ENCODE measurements at regions not wholly inside any gene's neighbourhood (a gene's known extent, or its start where the extent isn't known, plus 50 kb on each side); places are given as distances from the start of the nearest gene placed in this dataset.

GRCh38 chr13:32903720-32904119, 112.5 kb upstream of the KL start:
- H3K9me3 Mint-ChIP-seq = no peaks in the 10 kb centered on the region
- H3K27ac Mint-ChIP-seq = no peak overlapping the region
- DNase-seq = no peak
- peaks cover 9% of the 10 kb centered on the region for H3K27me3 Mint-ChIP-seq (ENCODE audit: insufficient read depth)
- H3K4me3 Mint-ChIP-seq = no peak overlapping the region
- no peak for TF ChIP-seq CTCF (IDR thresholded peaks at IDR 0.05)
- H3K4me1 Mint-ChIP-seq (ENCODE audit: low read depth) = peaks cover 42% of the 10 kb centered on the region
- H3K36me3 Mint-ChIP-seq (ENCODE audit: low read depth) = no peaks in the 10 kb centered on the region

GRCh38 chr13:32904266-32904665, 112.0 kb upstream of the KL start:
- no peak for TF ChIP-seq CTCF (IDR thresholded peaks at IDR 0.05)
- peaks cover 7% of the 10 kb centered on the region for H3K27me3 Mint-ChIP-seq (ENCODE audit: insufficient read depth)
- no peaks in the 10 kb centered on the region for H3K9me3 Mint-ChIP-seq
- no peak overlapping the region for H3K4me3 Mint-ChIP-seq
- no peak overlapping the region for H3K27ac Mint-ChIP-seq
- H3K36me3 Mint-ChIP-seq (ENCODE audit: low read depth) = no peaks in the 10 kb centered on the region
- peaks cover 42% of the 10 kb centered on the region for H3K4me1 Mint-ChIP-seq (ENCODE audit: low read depth)
- DNase-seq = no peak

- Mint-ChIP-seq H3K4me3 (no peak overlapping the region), H3K36me3 (ENCODE audit: low read depth) (no peaks in the 10 kb centered on the region), H3K4me1 (ENCODE audit: low read depth) (peaks cover 42% of the 10 kb centered on the region), H3K27ac (no peak overlapping the region), H3K27me3 (ENCODE audit: insufficient read depth) (peaks cover 7% of the 10 kb centered on the region), H3K9me3 (no peaks in the 10 kb centered on the region)
- DNase-seq = no peak
- no peak for TF ChIP-seq CTCF (IDR thresholded peaks at IDR 0.05)
Observed at GRCh38 chr13:32905063-32905863, 111.0 kb upstream of the KL start.

- TF ChIP-seq CTCF (IDR thresholded peaks at IDR 0.05) = no peak
- Mint-ChIP-seq H3K27me3 (ENCODE audit: insufficient read depth) (peaks cover 7% of the 10 kb centered on the region), H3K36me3 (ENCODE audit: low read depth) (no peaks in the 10 kb centered on the region), H3K4me1 (ENCODE audit: low read depth) (peaks cover 48% of the 10 kb centered on the region), H3K27ac (no peak overlapping the region), H3K9me3 (no peaks in the 10 kb centered on the region), H3K4me3 (no peak overlapping the region)
- no peak for DNase-seq
Observed at GRCh38 chr13:32905864-32906180, 110.4 kb upstream of the KL start.

- H3K36me3 Mint-ChIP-seq (ENCODE audit: low read depth) = no peaks in the 10 kb centered on the region
- no peaks in the 10 kb centered on the region for H3K9me3 Mint-ChIP-seq
- DNase-seq = no peak
- TF ChIP-seq CTCF (IDR thresholded peaks at IDR 0.05) = no peak
- H3K4me3 Mint-ChIP-seq = no peak overlapping the region
- peaks cover 45% of the 10 kb centered on the region for H3K4me1 Mint-ChIP-seq (ENCODE audit: low read depth)
- no peak overlapping the region for H3K27ac Mint-ChIP-seq
- H3K27me3 Mint-ChIP-seq (ENCODE audit: insufficient read depth) = peaks cover 5% of the 10 kb centered on the region
Observed at GRCh38 chr13:32907211-32907610, 109.0 kb upstream of the KL start.
